GM21515 (cell line): ENCODE measurements at regions not wholly inside any gene's neighbourhood (a gene's known extent, or its start where the extent isn't known, plus 50 kb on each side); places are given as distances from the start of the nearest gene placed in this dataset.
A peak's percentile ranks its signal among the peaks of the same experiment; 100 is the strongest.
"Not testable (repeated sequence)": the region's sequence is repeated elsewhere in the genome, so short reads cannot be mapped to it uniquely, and the experiment has no call there.

Experiments used
- ATAC-seq: cut with Tn5 transposase; IDR thresholded peaks from one replicate; pipeline ENCODE4 v1.9.1; 2021; ENCODE audit not compliant: unreplicated experiment

GRCh38 chr11:43071338-43071737 lies 240.5 kb upstream of the API5 start:
- no peak for ATAC-seq

- ATAC-seq, result no peak
Observed at GRCh38 chr11:43072096-43072495, 239.7 kb upstream of the API5 start.

- no peak for ATAC-seq
Observed at GRCh38 chr11:43072911-43073310, 238.9 kb upstream of the API5 start.

- ATAC-seq, result no peak
Observed at GRCh38 chr11:43074810-43075209, 237.0 kb upstream of the API5 start.

GRCh38 chr11:43101113-43101512 lies 210.7 kb upstream of the API5 start:
- no peak for ATAC-seq

- ATAC-seq, result no peak
Observed at GRCh38 chr11:43116071-43116470, 195.7 kb upstream of the API5 start.

GRCh38 chr11:43119275-43119970 lies 192.4 kb upstream of the API5 start:
- ATAC-seq, result no peak

GRCh38 chr11:43122546-43122945 lies 189.2 kb upstream of the API5 start:
- no peak for ATAC-seq

GRCh38 chr11:43123443-43123842 lies 188.4 kb upstream of the API5 start:
- no peak for ATAC-seq

- ATAC-seq, result no peak
Observed at GRCh38 chr11:43124272-43124935, 187.4 kb upstream of the API5 start.

GRCh38 chr11:43129329-43129728 lies 182.5 kb upstream of the API5 start:
- ATAC-seq, result no peak

GRCh38 chr11:43130616-43131015 lies 181.2 kb upstream of the API5 start:
- ATAC-seq, result no peak

- peak; percentile 73 for ATAC-seq
Observed at GRCh38 chr11:43135966-43136534, 175.7 kb upstream of the API5 start.

GRCh38 chr11:43138621-43139140 lies 173.1 kb upstream of the API5 start:
- ATAC-seq, result no peak

- ATAC-seq, result peak; percentile 82
Observed at GRCh38 chr11:43145653-43146052, 166.1 kb upstream of the API5 start.

- ATAC-seq, result no peak
Observed at GRCh38 chr11:43150697-43151096, 161.1 kb upstream of the API5 start.

GRCh38 chr11:43164831-43165230 lies 147.0 kb upstream of the API5 start:
- ATAC-seq, result no peak

GRCh38 chr11:43165393-43165792 lies 146.4 kb upstream of the API5 start:
- ATAC-seq, result not testable (repeated sequence)

- not testable (repeated sequence) for ATAC-seq
Observed at GRCh38 chr11:43168241-43168640, 143.6 kb upstream of the API5 start.

GRCh38 chr11:43172477-43172876 lies 139.3 kb upstream of the API5 start:
- ATAC-seq, result no peak

GRCh38 chr11:43177975-43178374 lies 133.8 kb upstream of the API5 start:
- ATAC-seq, result no peak

- not testable (repeated sequence) for ATAC-seq
Observed at GRCh38 chr11:43194459-43194858, 117.3 kb upstream of the API5 start.
